ENCODE measurements at regions not wholly inside any gene's neighbourhood (a gene's known extent, or its start where the extent isn't known, plus 50 kb on each side); places are given as distances from the start of the nearest gene placed in this dataset.

DNA sequence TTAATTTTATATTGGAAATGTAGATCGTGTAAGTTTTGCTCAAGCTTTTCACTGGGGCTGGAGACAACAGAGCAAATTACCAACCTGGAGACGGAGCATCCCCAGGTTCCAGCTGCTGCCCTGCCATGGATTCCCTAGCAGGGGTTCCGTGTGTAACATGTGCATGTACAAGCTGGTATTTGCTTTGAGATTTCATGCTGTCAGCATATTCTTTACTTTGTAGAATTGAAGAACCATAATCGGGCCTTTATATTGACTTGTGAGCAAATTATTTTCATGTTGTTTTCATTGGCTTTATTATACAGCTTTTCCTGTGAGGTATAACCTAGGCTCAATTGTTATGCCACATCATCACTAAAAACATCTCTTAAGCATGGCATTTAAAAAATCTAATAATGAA is 369.2 kb upstream of the COBL start:
- TF ChIP-seq GATA2 (IDR thresholded peaks at IDR 0.05; ENCODE audit: low read depth, low read length), result no peak
- TF ChIP-seq GATA3 (IDR thresholded peaks at IDR 0.05; ENCODE audit: low read depth, low read length), result no peak
